Liver (tissue), 8 donors: ENCODE measurements at regions not wholly inside any gene's neighbourhood (a gene's known extent, or its start where the extent isn't known, plus 50 kb on each side); places are given as distances from the start of the nearest gene placed in this dataset.

Experiments used
- DNase-seq: peaks from one replicate; pipeline ENCODE4 v3.0.0-alpha.2; 2017; ENCODE audit warnings: low spot score
- H3K27ac ChIP-seq, 2 donors: one replicate each; pipeline ENCODE4 v1.7.0; 2013; ENCODE audit warnings: inconsistent platforms in 2 of 2, low read length in 2 of 2, control low read depth in 1 of 2, low read depth in 1 of 2, mild to moderate bottlenecking in 1 of 2
- H3K27me3 ChIP-seq, 4 donors: one replicate each; pipeline versions ENCODE4 v1.6.1 to v1.7.0; 2013; ENCODE audit warnings: low read length in 3 of 4, inconsistent platforms in 1 of 4, mild to moderate bottlenecking in 1 of 4, moderate library complexity in 1 of 4; ENCODE audit not compliant: control insufficient read depth in 4 of 4, insufficient read depth in 4 of 4
- H3K36me3 ChIP-seq, 4 donors: one replicate each; pipeline versions ENCODE4 v1.6.1 to v1.7.0; 2013; ENCODE audit warnings: low read length in 3 of 4, mild to moderate bottlenecking in 3 of 4, low read depth in 1 of 4, moderate library complexity in 1 of 4; ENCODE audit not compliant: control insufficient read depth in 4 of 4, insufficient read depth in 3 of 4
- H3K4me1 ChIP-seq, 4 donors: one replicate each; pipeline versions ENCODE4 v1.6.1 to v1.7.0; 2013; ENCODE audit warnings: low read length in 3 of 4, mild to moderate bottlenecking in 3 of 4, moderate library complexity in 1 of 4; ENCODE audit not compliant: control insufficient read depth in 4 of 4, insufficient read depth in 4 of 4
- H3K4me3 ChIP-seq, 3 donors: one replicate each; pipeline versions ENCODE4 v1.6.1 to v1.7.0; 2013; ENCODE audit warnings: low read length in 3 of 3, control low read depth in 1 of 3, low read depth in 1 of 3, mild to moderate bottlenecking in 1 of 3
- H3K9ac ChIP-seq, 2 donors: one replicate each; pipeline ENCODE4 v1.7.0; 2013; ENCODE audit warnings: low read length in 2 of 2, mild to moderate bottlenecking in 2 of 2, moderate library complexity in 2 of 2, control low read depth in 1 of 2, low read depth in 1 of 2
- H3K9me3 ChIP-seq, 4 donors: one replicate each; pipeline versions ENCODE4 v1.6.1 to v1.7.0; 2013; ENCODE audit warnings: low read length in 3 of 4; ENCODE audit not compliant: control insufficient read depth in 4 of 4
- ATF3 ChIP-seq: IDR thresholded peaks from 2 replicates; pipeline ENCODE4 v1.6.1; 2016; ENCODE audit warnings: antibody characterized with exemption
- CTCF ChIP-seq: fragments of 150-350 bp; IDR thresholded peaks from 2 replicates; pipeline ENCODE4 v1.5.1; 2017; ENCODE audit warnings: improper control_type of control experiment, low read depth, low read length; ENCODE audit not compliant: missing input control
- FOXA1 ChIP-seq: IDR thresholded peaks from 2 replicates; pipeline ENCODE4 v1.6.1; 2016; ENCODE audit warnings: antibody characterized with exemption
- FOXA2 ChIP-seq: IDR thresholded peaks from 2 replicates; pipeline ENCODE4 v1.6.1; 2016; ENCODE audit warnings: antibody characterized with exemption
- GABPA ChIP-seq, 2 donors: IDR thresholded peaks in 1 of 2; conservative IDR thresholded peaks in 1 of 2; 2 replicates each; pipeline ENCODE4 v1.6.1; 2016; ENCODE audit warnings: antibody characterized with exemption in 2 of 2, mild to moderate bottlenecking in 1 of 2, moderate library complexity in 1 of 2
- HNF4A ChIP-seq, 2 donors: conservative IDR thresholded peaks; 2 replicates each; pipeline ENCODE4 v1.6.1; 2016; ENCODE audit warnings: antibody characterized with exemption in 2 of 2, mild to moderate bottlenecking in 2 of 2
- HNF4G ChIP-seq: IDR thresholded peaks from 2 replicates; pipeline ENCODE4 v1.6.1; 2016; ENCODE audit warnings: antibody characterized with exemption
- JUND ChIP-seq, 2 donors: IDR thresholded peaks; 2 replicates each; pipeline ENCODE4 v1.6.1; 2016; ENCODE audit warnings: antibody characterized with exemption in 2 of 2
- MAX ChIP-seq: IDR thresholded peaks from 2 replicates; pipeline ENCODE4 v1.6.1; 2016; ENCODE audit warnings: antibody characterized with exemption
- NR2F2 ChIP-seq: IDR thresholded peaks from 2 replicates; pipeline ENCODE4 v1.6.1; 2016; ENCODE audit warnings: antibody characterized with exemption
- RAD21 ChIP-seq, 2 donors: IDR thresholded peaks; 2 replicates each; pipeline ENCODE4 v1.6.1; 2016; ENCODE audit warnings: antibody characterized with exemption in 2 of 2, mild to moderate bottlenecking in 2 of 2
- REST ChIP-seq: IDR thresholded peaks from 2 replicates; pipeline ENCODE4 v1.6.1; 2016; ENCODE audit warnings: antibody characterized with exemption, mild to moderate bottlenecking
- RXRA ChIP-seq, 2 donors: IDR thresholded peaks; 2 replicates each; pipeline ENCODE4 v1.6.1; 2017 to 2018; ENCODE audit warnings: antibody characterized with exemption in 2 of 2, mild to moderate bottlenecking in 1 of 2
- SP1 ChIP-seq: IDR thresholded peaks from 2 replicates; pipeline ENCODE4 v1.6.1; 2018; ENCODE audit warnings: antibody characterized with exemption, mild to moderate bottlenecking
- TAF1 ChIP-seq: conservative IDR thresholded peaks from 2 replicates; pipeline ENCODE4 v1.6.1; 2016; ENCODE audit warnings: antibody characterized with exemption, mild to moderate bottlenecking
- YY1 ChIP-seq: IDR thresholded peaks from 2 replicates; pipeline ENCODE4 v1.6.1; 2016; ENCODE audit warnings: antibody characterized with exemption, mild to moderate bottlenecking
- ZBTB33 ChIP-seq: IDR thresholded peaks from 2 replicates; pipeline ENCODE4 v1.6.1; 2016; ENCODE audit warnings: antibody characterized with exemption
- WGBS: extraction: QIAGEN DNeasy Blood & Tissue Kit; methylation state at CpG from one replicate; pipeline ENCODE4 v1.1.7; 2013; 5-methylcytosine and 5-hydroxymethylcytosine counted together
- donor health status: healthy.
- donor health status: healthy.
- donor health status: healthy.
- donor health status: healthy.
- donor health status: healthy.

- H3K36me3 ChIP-seq = no peaks in the 10 kb centered on the region
- no peak overlapping the region for H3K4me3 ChIP-seq
- H3K9me3 ChIP-seq = no peaks in the 10 kb centered on the region
- H3K9ac ChIP-seq = no peak overlapping the region
- DNase-seq = no peak
- peaks cover 0 to 3% (median 0%) of the 10 kb centered on the region in 4 donors for H3K27me3 ChIP-seq
- TF ChIP-seq HNF4G = no peak
- no peak for TF ChIP-seq MAX
- no peak overlapping the region for H3K27ac ChIP-seq
- H3K4me1 ChIP-seq = no peaks in the 10 kb centered on the region
Measured at GRCh38 chr14:79949906-79950305, 261.4 kb downstream of the DIO2 start.

- H3K27ac ChIP-seq = no peak overlapping the region
- TF ChIP-seq ATF3 (no peak), RAD21 (IDR thresholded peaks at IDR 0.05) (no peak), GABPA (IDR thresholded peaks at IDR 0.05 in 1 of 2, conservative IDR thresholded peaks at IDR 0.05 in 1 of 2) (no peak), JUND (IDR thresholded peaks at IDR 0.05) (no peak), ZBTB33 (no peak), SP1 (no peak), NR2F2 (no peak), HNF4G (no peak), TAF1 (no peak), HNF4A (conservative IDR thresholded peaks at IDR 0.05) (no peak), CTCF (no peak), YY1 (no peak), FOXA1 (no peak), REST (no peak), FOXA2 (no peak), RXRA (IDR thresholded peaks at IDR 0.05) (no peak), MAX (no peak)
- H3K4me3 ChIP-seq = no peak overlapping the region
- no peaks in the 10 kb centered on the region for H3K9me3 ChIP-seq
- no peaks in the 10 kb centered on the region for H3K36me3 ChIP-seq
- no peak overlapping the region for H3K9ac ChIP-seq
- peaks cover 0 to 7% (median 0%) of the 10 kb centered on the region in 4 donors for H3K27me3 ChIP-seq
- H3K4me1 ChIP-seq = no peaks in the 10 kb centered on the region
- DNase-seq = no peak
- 60% methylated on average over 2 of the region's 2 CpGs for WGBS
Measured at GRCh38 chr14:79947440-79948054, 263.8 kb downstream of the DIO2 start.
